HepG2 (cell line): ENCODE measurements at regions not wholly inside any gene's neighbourhood (a gene's known extent, or its start where the extent isn't known, plus 50 kb on each side); places are given as distances from the start of the nearest gene placed in this dataset.

ENCODE experiments used
- ATAC-seq: fragments of 200-7000 bp; cut with Tn5 transposase; 3 replicates; pipeline ENCODE4 v1.9.1; 2020; ENCODE audit warnings: mild to moderate bottlenecking, moderate library complexity
- BruUV-seq: library from RNA; stranded (reverse); fragments of 400-500 nt; replicated peaks from 2 replicates; lab custom pipeline; 2021; lab: Mats Ljungman, UMichigan
- CTCF ChIA-PET: fragments of 300-600 bp; formaldehyde crosslinking; extraction: SDS; loops from one replicate; lab custom pipeline; 2021; ENCODE audit warnings: low total read pairs, inconsistent platforms, low intra/inter-chr PET ratio; lab: Yijun Ruan, JAX
- POLR2A ChIA-PET: fragments of 350-600 bp; sonication (Branson Sonifier 250); formaldehyde crosslinking; loops from one replicate; lab custom pipeline; 2020; ENCODE audit warnings: antibody characterized with exemption, inconsistent platforms; lab: Yijun Ruan, JAX
- DNase-seq: peaks from one replicate; pipeline ENCODE4 v3.0.0-alpha.2; 2015; ENCODE audit warnings: low spot score
- FAIRE-seq: peaks from 3 replicates; lab custom pipeline; 2011; peaks lifted over from hg19 to GRCh38; lab: Jason Lieb, UNC
- H2AFZ ChIP-seq: one replicate; pipeline ENCODE4 v1.6.1; 2011; ENCODE audit warnings: low read length, inconsistent platforms
- H3K27ac ChIP-seq: fragments of 300-600 bp; 3 replicates; pipeline ENCODE4 v1.8.0; 2011; ENCODE audit warnings: mixed run types, mild to moderate bottlenecking, mixed read lengths, low read length, inconsistent platforms; ENCODE audit not compliant: insufficient read depth; ENCODE audit errors: extremely low read length
- H3K27me3 ChIP-seq, 2 experiments: fragments of 200-600 bp in 1 of 2; 2 replicates in 1 of 2; 3 replicates in 1 of 2; pipeline versions ENCODE4 v1.6.0 to v1.8.0; 2011; ENCODE audit warnings: low read length in 2 of 2, mild to moderate bottlenecking in 2 of 2, moderate library complexity in 2 of 2, inconsistent platforms in 1 of 2; ENCODE audit not compliant: insufficient read depth in 2 of 2, control insufficient read depth in 1 of 2
- H3K36me3 ChIP-seq, 2 experiments: fragments of 200-600 bp in 1 of 2; replicated peaks in 1 of 2; 2 replicates in 1 of 2; 3 replicates in 1 of 2; pipeline versions ENCODE4 v1.5.1 to v1.8.0; 2011; ENCODE audit warnings: low read length in 2 of 2, inconsistent platforms in 1 of 2; ENCODE audit not compliant: insufficient read depth in 2 of 2, control insufficient read depth in 1 of 2
- H3K4me1 ChIP-seq: 2 replicates; pipeline ENCODE4 v1.5.1; 2012; ENCODE audit warnings: low read length, inconsistent platforms; ENCODE audit not compliant: insufficient read depth
- H3K4me2 ChIP-seq: 2 replicates; pipeline ENCODE4 v1.6.0; 2011; ENCODE audit warnings: low read depth, low read length, inconsistent platforms
- H3K4me3 ChIP-seq, 3 experiments: fragments of 200-600 bp in 1 of 3; sonication (generic), shearing (Covaris generic) in 1 of 3; replicated peaks in 1 of 3; 2 replicates each; pipeline ENCODE4 v1.5.1; 2011 to 2016; ENCODE audit warnings: low read length in 3 of 3, inconsistent platforms in 2 of 3, low read depth in 2 of 3, mild to moderate bottlenecking in 2 of 3, control low read depth in 1 of 3, mixed read lengths in 1 of 3; ENCODE audit not compliant: insufficient read depth in 1 of 3
- H3K79me2 ChIP-seq: one replicate; pipeline ENCODE4 v1.6.1; 2011; ENCODE audit warnings: low read length, inconsistent platforms; ENCODE audit not compliant: insufficient read depth
- H3K9ac ChIP-seq: 2 replicates; pipeline ENCODE4 v1.6.0; 2011; ENCODE audit warnings: mild to moderate bottlenecking, low read depth, low read length, inconsistent platforms; ENCODE audit not compliant: insufficient read depth
- H3K9me3 ChIP-seq: 2 replicates; pipeline ENCODE4 v1.5.1; 2012; ENCODE audit warnings: mild to moderate bottlenecking, low read length
- H4K20me1 ChIP-seq: 2 replicates; pipeline ENCODE4 v1.6.0; 2011; ENCODE audit warnings: inconsistent platforms, mild to moderate bottlenecking, low read length, moderate library complexity; ENCODE audit not compliant: insufficient read depth
- ATRX ChIP-seq: sonication (generic); formaldehyde crosslinking; IDR thresholded peaks from 2 replicates; pipeline ENCODE4 v1.4.0; 2020; ENCODE audit warnings: missing genetic modification reagents, borderline replicate concordance
- BCLAF1 ChIP-seq: fragments of 450-650 bp; IDR thresholded peaks from 2 replicates; pipeline ENCODE4 v1.6.1; 2017; ENCODE audit warnings: mild to moderate bottlenecking
- GZF1 ChIP-seq: sonication (generic); formaldehyde crosslinking; IDR thresholded peaks from 2 replicates; pipeline ENCODE4 v1.5.1; 2020; ENCODE audit warnings: mild to moderate bottlenecking, missing genetic modification reagents
- HNF1A ChIP-seq, 2 experiments: sonication (generic) in 1 of 2; formaldehyde crosslinking in 1 of 2; IDR thresholded peaks; 2 replicates each; pipeline versions ENCODE4 v1.4.0 to v1.6.1; 2016 to 2020; ENCODE audit warnings: borderline replicate concordance in 1 of 2, low read depth in 1 of 2, mild to moderate bottlenecking in 1 of 2, missing genetic modification reagents in 1 of 2
- JUND ChIP-seq: sonication (generic); formaldehyde crosslinking; IDR thresholded peaks from 2 replicates; pipeline ENCODE4 v1.8.0; 2022; ENCODE audit warnings: mild to moderate bottlenecking, missing genetic modification reagents
- SPEN ChIP-seq: sonication (generic); formaldehyde crosslinking; IDR thresholded peaks from 2 replicates; pipeline ENCODE4 v1.5.1; 2020; ENCODE audit warnings: low read depth, mild to moderate bottlenecking, missing genetic modification reagents
- THAP11 ChIP-seq: IDR thresholded peaks from 2 replicates; pipeline ENCODE4 v1.6.1; 2016; ENCODE audit warnings: missing biosample characterization, missing genetic modification reagents
- THYN1 ChIP-seq: sonication (generic); formaldehyde crosslinking; IDR thresholded peaks from 2 replicates; pipeline ENCODE4 v1.8.1; 2023; ENCODE audit warnings: low read depth, mild to moderate bottlenecking, moderate library complexity, missing genetic modification reagents, borderline replicate concordance
- ZBTB21 ChIP-seq: sonication (generic); formaldehyde crosslinking; IDR thresholded peaks from 2 replicates; pipeline ENCODE4 v1.4.0; 2020; ENCODE audit warnings: missing genetic modification reagents
- ZNF382 ChIP-seq: sonication (generic); formaldehyde crosslinking; IDR thresholded peaks from 2 replicates; pipeline ENCODE4 v1.5.0; 2020; ENCODE audit warnings: missing genetic modification reagents, mild to moderate bottlenecking, borderline replicate concordance
- ZNF776 ChIP-seq: sonication (generic); formaldehyde crosslinking; IDR thresholded peaks from 2 replicates; pipeline ENCODE4 v1.4.0; 2020; ENCODE audit warnings: mild to moderate bottlenecking, missing genetic modification reagents
- WGBS: methylation state at CpG from one replicate; pipeline ENCODE4 v1.1.6; 2017; ENCODE audit warnings: low lambda C conversion rate; 5-methylcytosine and 5-hydroxymethylcytosine counted together
- in situ Hi-C: cut with HindIII; loops from 2 replicates; pipeline ENCODE4 v1.10.0; 2017; ENCODE audit warnings: low pct_unique_long_range_greater_than_20kb; ENCODE audit not compliant: extremely low pct_ligation_motif_present
- intact Hi-C: fragments of 100-400 bp; cut with micrococcal nuclease; formaldehyde crosslinking; loops from one replicate; pipeline ENCODE4 v1.10.0; 2022; ENCODE audit not compliant: unreplicated experiment

- 59% methylated on average over 8 of the region's 8 CpGs for WGBS
- FAIRE-seq, result no peak
- no peak for DNase-seq
- H3K4me1 ChIP-seq, result peaks cover 11% of the 10 kb centered on the region
- TF ChIP-seq GZF1 (CRISPR knock-in tag) (peak; percentile 96), JUND (CRISPR knock-in tag) (no peak), BCLAF1 (no peak)
- H4K20me1 ChIP-seq, result no peaks in the 10 kb centered on the region
- CTCF ChIA-PET, result no interaction called here
- no TSS peak for BruUV-seq
- intact Hi-C loops (no loop called here), in situ Hi-C loops (no loop called here)
- no peak overlapping the region for H3K4me3 ChIP-seq
- H3K27ac ChIP-seq, result no peak overlapping the region
- H3K9me3 ChIP-seq, result no peaks in the 10 kb centered on the region
- peaks cover 0 to 21% of the 10 kb centered on the region in 2 experiments; a peak in 3 of 5 replicates for H3K27me3 ChIP-seq
- POLR2A ChIA-PET, result no interaction called here
- ATAC-seq, result no peak
- no peak overlapping the region for H2AFZ ChIP-seq
- H3K36me3 ChIP-seq, result no peaks in the 10 kb centered on the region
- H3K9ac ChIP-seq, result no peak overlapping the region
- H3K4me2 ChIP-seq, result no peak overlapping the region
- no peaks in the 10 kb centered on the region for H3K79me2 ChIP-seq
These were observed 89.5 kb upstream of the SOX9 start for GRCh38 chr17:72031219-72031884.

GRCh38 chr17:72033334-72033733, 87.5 kb upstream of the SOX9 start:
- Histone ChIP-seq H2AFZ (no peak overlapping the region), H3K4me1 (peaks cover 11% of the 10 kb centered on the region), H3K4me2 (no peak overlapping the region), H3K27me3 (peaks cover 0 to 16% of the 10 kb centered on the region in 2 experiments; a peak in 3 of 5 replicates), H3K9ac (no peak overlapping the region), H3K4me3 (no peak overlapping the region), H4K20me1 (no peaks in the 10 kb centered on the region), H3K79me2 (no peaks in the 10 kb centered on the region), H3K27ac (no peak overlapping the region), H3K36me3 (no peaks in the 10 kb centered on the region), H3K9me3 (no peaks in the 10 kb centered on the region)
- intact Hi-C loops (no loop called here), in situ Hi-C loops (no loop called here)
- no peak for DNase-seq
- no TSS peak for BruUV-seq
- 40% methylated on average over 4 of the region's 4 CpGs for WGBS
- POLR2A ChIA-PET, result no interaction called here
- CTCF ChIA-PET, result no interaction called here
- no peak for FAIRE-seq
- no peak for ATAC-seq
- no peak for TF ChIP-seq ZNF776
- TF ChIP-seq SPEN, result no peak
- TF ChIP-seq THAP11 (CRISPR knock-in tag), result no peak
- TF ChIP-seq ZNF382 (CRISPR knock-in tag), result no peak
- TF ChIP-seq ATRX, result no peak
- TF ChIP-seq ZBTB21, result no peak
- no peak for TF ChIP-seq HNF1A (IDR thresholded peaks at IDR 0.05; ENCODE audit: low read depth)
- no peak for TF ChIP-seq HNF1A (CRISPR knock-in tag; IDR thresholded peaks at IDR 0.05; ENCODE audit: borderline replicate concordance)
- TF ChIP-seq THYN1 (CRISPR knock-in tag), result no peak
